Islet of Langerhans (tissue), 1 donor: ENCODE measurements at regions not wholly inside any gene's neighbourhood (a gene's known extent, or its start where the extent isn't known, plus 50 kb on each side); places are given as distances from the start of the nearest gene placed in this dataset.
"Not testable (repeated sequence)": the region's sequence is repeated elsewhere in the genome, so short reads cannot be mapped to it uniquely, and the experiment has no call there.

ENCODE experiments used
- FAIRE-seq: peaks from one replicate; lab custom pipeline; 2011; peaks lifted over from hg19 to GRCh38; lab: Jason Lieb, UNC

GRCh38 chr10:35827783-35828182 is 185.7 kb upstream of the FZD8 start:
- FAIRE-seq, result no peak

DNA sequence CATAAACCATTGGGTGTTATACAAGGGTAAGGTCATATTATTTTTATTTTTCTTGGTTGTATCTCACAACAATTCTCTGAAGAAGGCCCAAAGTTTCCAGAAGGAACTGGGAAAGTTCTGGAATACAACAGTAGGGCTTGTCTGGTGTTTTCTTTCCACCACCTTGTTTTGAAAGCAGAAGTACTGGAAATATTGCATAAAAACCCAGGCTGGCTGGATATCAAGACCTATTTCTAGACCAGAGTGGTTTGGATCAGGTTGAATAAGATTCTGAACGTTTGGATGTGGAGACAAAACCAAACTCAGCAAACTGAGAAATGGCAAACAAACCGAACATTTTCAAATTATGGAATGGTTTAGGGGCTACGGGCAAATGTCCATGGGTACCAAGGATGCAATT is 182.6 kb upstream of the FZD8 start:
- no peak for FAIRE-seq

DNA sequence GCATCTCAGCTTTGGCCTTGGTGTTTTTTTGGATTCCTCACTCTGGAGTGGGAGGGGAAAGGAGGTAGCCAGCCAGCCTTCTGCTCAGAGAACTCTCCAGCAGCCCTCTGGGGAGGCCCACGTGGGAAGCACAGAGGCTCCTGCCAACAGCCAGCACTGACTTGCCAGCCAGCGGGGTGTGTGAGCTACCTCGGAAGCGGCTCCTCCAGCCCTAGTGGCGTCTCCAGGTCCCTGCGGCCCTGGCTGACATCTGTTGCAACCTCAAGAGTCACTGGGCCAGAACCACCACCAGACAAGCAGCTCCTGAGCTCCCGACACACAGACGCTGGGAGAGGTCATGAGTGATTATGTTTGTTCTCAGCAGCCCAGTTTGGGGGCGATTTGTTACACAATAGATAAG is 180.2 kb upstream of the FZD8 start:
- no peak for FAIRE-seq

GRCh38 chr10:35821339-35821911 is 179.3 kb upstream of the FZD8 start:
- FAIRE-seq, result no peak

DNA sequence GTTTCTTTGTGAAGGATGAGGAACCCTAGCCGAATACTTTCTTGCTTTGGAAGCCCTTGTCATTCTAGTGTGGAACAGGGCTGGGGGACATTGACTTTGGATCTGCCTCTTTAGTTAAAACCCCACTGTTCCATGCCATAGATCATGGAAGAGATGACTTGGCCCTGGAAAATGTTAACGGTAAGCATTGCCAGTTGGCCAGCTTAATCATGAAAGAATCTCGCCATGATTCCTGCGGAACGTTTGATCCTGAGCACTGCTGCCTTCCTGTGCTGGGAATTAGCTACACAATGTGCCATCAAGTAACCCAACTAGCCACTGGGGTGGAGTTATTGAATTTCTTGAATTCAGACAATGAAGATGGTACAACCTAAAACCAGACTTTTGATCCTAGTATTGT is 177.6 kb upstream of the FZD8 start:
- FAIRE-seq, result no peak

GRCh38 chr10:35819011-35819410 is 176.9 kb upstream of the FZD8 start:
- no peak for FAIRE-seq

- not testable (repeated sequence) for FAIRE-seq
These were observed 175.0 kb upstream of the FZD8 start for GRCh38 chr10:35817109-35817508.

- FAIRE-seq, result no peak
These were observed 171.1 kb upstream of the FZD8 start for GRCh38 chr10:35813219-35813618.

- no peak for FAIRE-seq
These were observed 166.2 kb upstream of the FZD8 start for GRCh38 chr10:35808344-35808743.

DNA sequence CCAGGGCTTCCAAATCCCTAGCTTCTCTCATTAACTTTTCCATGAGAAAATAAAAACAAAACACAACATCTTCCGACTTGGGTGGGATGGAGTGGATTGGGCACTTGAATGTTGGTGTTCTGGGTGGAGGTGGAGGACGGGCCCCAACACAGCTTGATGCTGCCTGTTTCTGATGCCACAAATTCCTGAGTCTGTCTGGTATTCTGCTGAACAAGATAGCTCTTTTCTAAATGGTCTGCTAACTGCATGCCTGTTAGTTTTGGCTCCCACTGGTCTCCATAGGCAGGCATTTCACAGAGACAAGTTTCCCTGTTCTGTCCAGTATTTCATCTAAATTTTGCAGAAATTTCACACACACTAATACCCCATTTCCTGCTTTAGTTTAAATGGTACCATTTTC is 160.9 kb upstream of the FZD8 start:
- no peak for FAIRE-seq

DNA sequence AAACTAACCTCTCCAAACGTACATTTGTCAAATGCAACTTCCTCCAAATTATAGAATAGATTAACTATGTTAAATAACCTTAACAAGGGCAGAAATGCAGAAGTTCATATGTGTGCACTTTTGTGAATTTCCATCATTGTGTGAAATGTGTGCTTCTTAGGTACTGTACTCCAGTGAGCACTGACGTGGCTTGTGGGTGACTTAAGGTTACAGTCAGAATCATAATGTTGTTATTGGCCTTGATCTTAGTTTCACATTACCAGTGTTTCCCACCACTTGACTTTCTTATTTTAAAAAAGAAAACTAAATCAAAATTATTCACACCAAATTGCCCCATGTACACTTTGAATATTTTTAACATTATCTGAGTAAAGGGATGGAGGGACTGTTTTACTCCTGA is 155.1 kb upstream of the FZD8 start:
- no peak for FAIRE-seq

GRCh38 chr10:35795131-35795824 is 153.2 kb upstream of the FZD8 start:
- no peak for FAIRE-seq

GRCh38 chr10:35794703-35795102 is 152.6 kb upstream of the FZD8 start:
- no peak for FAIRE-seq

- FAIRE-seq, result no peak
These were observed 150.2 kb upstream of the FZD8 start for GRCh38 chr10:35792291-35792690.

GRCh38 chr10:35789996-35790395 is 147.9 kb upstream of the FZD8 start:
- no peak for FAIRE-seq

- FAIRE-seq, result no peak
These were observed 142.7 kb upstream of the FZD8 start for GRCh38 chr10:35784751-35785150.

DNA sequence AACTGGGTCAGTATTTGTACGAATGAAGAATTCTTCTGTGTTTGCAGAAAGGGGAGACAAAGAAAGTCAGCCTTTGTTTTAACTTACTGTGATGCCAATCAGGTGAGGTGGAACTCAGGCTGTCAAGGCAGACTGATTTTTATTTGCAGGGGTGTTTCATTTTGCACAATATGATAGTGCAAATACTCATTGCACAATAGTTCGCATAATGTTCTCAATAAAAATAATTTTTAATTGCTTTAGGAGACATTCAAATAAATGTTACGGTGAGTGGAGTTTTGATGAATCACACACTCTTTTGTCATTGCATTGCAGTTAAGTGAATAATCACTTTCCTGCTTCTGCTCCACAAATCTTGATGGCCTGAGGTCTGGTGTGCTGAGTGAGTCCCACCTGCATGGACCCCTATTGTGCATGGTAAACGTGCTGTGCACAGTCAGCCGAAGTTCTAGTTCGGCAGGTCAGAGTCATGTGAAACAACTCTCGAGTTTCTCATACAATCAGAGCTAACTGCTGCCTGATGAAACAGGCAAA is 141.3 kb upstream of the FZD8 start:
- no peak for FAIRE-seq

DNA sequence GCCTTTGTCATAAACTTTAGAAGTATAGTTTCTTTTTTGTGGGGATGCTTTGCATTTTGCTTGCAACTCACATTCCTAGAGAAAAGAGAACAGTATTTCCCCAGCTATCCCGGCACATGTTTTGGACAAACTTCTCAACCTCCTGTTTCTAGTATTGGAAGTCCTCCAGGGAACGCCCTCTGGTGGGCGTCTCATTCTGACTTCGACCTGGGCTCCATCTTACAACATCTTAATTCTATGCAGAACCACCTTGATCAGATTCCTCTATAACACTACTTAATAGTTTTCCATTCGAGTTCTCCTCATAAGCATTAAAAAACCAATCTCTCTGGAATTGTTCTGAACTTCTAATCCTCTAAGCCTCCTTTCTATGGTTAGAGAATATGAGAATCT is 139.5 kb upstream of the FZD8 start:
- no peak for FAIRE-seq

- FAIRE-seq, result no peak
These were observed 139.0 kb upstream of the FZD8 start for GRCh38 chr10:35780970-35781642.

DNA sequence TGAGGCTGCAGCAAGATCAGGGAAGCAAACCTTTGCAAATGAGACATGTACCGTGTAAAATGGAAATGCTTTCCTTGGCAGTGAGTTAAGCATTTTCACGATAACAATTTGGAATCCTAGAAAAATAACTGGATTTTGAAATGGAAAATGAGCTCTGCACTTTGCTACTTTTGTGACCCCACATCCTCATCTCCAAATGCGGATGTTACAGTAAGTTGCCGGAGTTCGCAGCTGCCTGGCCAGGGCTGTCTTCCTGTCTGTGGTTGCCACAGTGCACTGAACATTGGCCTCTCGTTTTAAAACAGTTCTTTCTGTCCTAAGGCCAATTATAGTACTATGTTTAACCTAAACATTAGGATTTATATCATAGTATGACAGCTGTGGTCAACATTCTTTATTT is 136.2 kb upstream of the FZD8 start:
- FAIRE-seq, result no peak

- FAIRE-seq, result not testable (repeated sequence)
These were observed 134.5 kb upstream of the FZD8 start for GRCh38 chr10:35776557-35776956.

DNA sequence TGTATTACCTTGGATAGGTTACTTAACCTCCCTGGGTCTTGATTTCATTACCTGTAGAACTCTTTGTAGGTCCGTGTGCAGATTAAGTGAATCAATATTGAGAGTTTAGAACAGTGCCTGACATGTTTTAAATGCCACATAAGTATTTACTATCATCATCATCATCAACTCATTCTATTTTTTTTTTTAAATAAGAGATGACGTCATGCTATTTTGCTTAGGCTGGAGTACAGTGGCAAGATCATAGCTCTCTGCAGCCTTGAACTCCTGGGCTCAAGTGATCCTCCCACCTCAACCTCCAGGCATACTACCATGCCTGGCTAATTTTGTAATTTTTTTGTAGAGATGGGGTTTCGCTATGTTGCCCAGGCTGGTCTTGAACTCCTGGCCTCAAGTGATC is 132.0 kb upstream of the FZD8 start:
- FAIRE-seq, result no peak

- FAIRE-seq, result no peak
These were observed 128.8 kb upstream of the FZD8 start for GRCh38 chr10:35770817-35771355.
